HEK293T (cell line): ENCODE measurements at regions not wholly inside any gene's neighbourhood (a gene's known extent, or its start where the extent isn't known, plus 50 kb on each side); places are given as distances from the start of the nearest gene placed in this dataset.
"Not testable (repeated sequence)": the region's sequence is repeated elsewhere in the genome, so short reads cannot be mapped to it uniquely, and the experiment has no call there.

Experiments
- ARNT ChIP-seq: fragments of 450-650 bp; IDR thresholded peaks from 2 replicates; pipeline ENCODE4 v1.6.1; 2017; ENCODE audit warnings: mild to moderate bottlenecking
- BHLHE40 ChIP-seq: fragments of 450-650 bp; IDR thresholded peaks from 2 replicates; pipeline ENCODE4 v1.6.1; 2016; ENCODE audit warnings: mild to moderate bottlenecking, moderate library complexity, borderline replicate concordance
- ELF4 ChIP-seq: fragments of 450-650 bp; IDR thresholded peaks from 2 replicates; pipeline ENCODE4 v1.6.1; 2017; ENCODE audit warnings: antibody characterized with exemption
- FOXA1 ChIP-seq: fragments of 450-650 bp; IDR thresholded peaks from 2 replicates; pipeline ENCODE4 v1.6.1; 2016; ENCODE audit warnings: mild to moderate bottlenecking
- FOXM1 ChIP-seq: fragments of 450-650 bp; IDR thresholded peaks from 2 replicates; pipeline ENCODE4 v1.6.1; 2017; ENCODE audit warnings: mild to moderate bottlenecking, borderline replicate concordance
- L3MBTL2 ChIP-seq: fragments of 450-650 bp; conservative IDR thresholded peaks from 2 replicates; pipeline ENCODE4 v1.6.1; 2016; ENCODE audit warnings: mild to moderate bottlenecking
- LEF1 ChIP-seq: fragments of 450-650 bp; IDR thresholded peaks from 2 replicates; pipeline ENCODE4 v1.6.1; 2017; ENCODE audit warnings: mild to moderate bottlenecking, borderline replicate concordance
- NFRKB ChIP-seq: fragments of 450-650 bp; IDR thresholded peaks from 2 replicates; pipeline ENCODE4 v1.6.1; 2016; ENCODE audit warnings: mild to moderate bottlenecking, moderate library complexity
- SP1 ChIP-seq: fragments of 450-650 bp; IDR thresholded peaks from 2 replicates; pipeline ENCODE4 v1.6.1; 2017
- TARDBP ChIP-seq: fragments of 450-650 bp; IDR thresholded peaks from 2 replicates; pipeline ENCODE4 v1.6.1; 2016
- ZNF384 ChIP-seq: fragments of 450-650 bp; IDR thresholded peaks from 2 replicates; pipeline ENCODE4 v1.6.1; 2016

DNA sequence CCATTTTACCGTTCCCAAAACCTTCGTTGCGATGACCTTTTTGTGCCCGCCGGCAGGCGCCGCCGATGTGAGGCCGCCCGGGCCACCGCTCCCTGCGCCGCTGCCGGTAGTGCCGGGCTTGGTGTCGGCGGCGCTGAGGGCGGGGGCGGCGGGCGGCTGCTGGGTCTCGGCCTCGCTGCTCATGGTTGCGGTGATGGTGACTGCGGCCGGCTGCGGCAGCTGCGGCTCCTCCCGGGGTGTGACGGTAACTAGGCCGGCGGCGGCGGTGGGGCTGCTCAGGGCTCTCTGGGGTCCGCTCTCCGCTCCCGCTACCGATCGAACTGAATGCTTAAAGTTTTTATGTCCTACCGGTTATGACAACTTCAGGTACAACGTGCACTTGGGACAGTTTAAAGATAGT is 472.6 kb upstream of the CCDC196 start:
- not testable (repeated sequence) for TF ChIP-seq FOXM1, SP1, L3MBTL2, TARDBP, ZNF384, BHLHE40, FOXA1, NFRKB, LEF1, ARNT, ELF4
